KOPT-K1 (cell line): ENCODE measurements at regions not wholly inside any gene's neighbourhood (a gene's known extent, or its start where the extent isn't known, plus 50 kb on each side); places are given as distances from the start of the nearest gene placed in this dataset.
"Not testable (repeated sequence)": the region's sequence is repeated elsewhere in the genome, so short reads cannot be mapped to it uniquely, and the experiment has no call there.

ENCODE experiments used
- H3K27ac ChIP-seq: fragments of 200-600 bp; sonication (generic); 2 replicates; pipeline ENCODE4 v1.5.1; 2016; ENCODE audit warnings: antibody characterized with exemption, mild to moderate bottlenecking, low read depth, low read length; ENCODE audit not compliant: poor library complexity, severe bottlenecking
- H3K36me3 ChIP-seq: fragments of 200-600 bp; sonication (generic); 2 replicates; pipeline ENCODE4 v1.5.1; 2017; ENCODE audit warnings: antibody characterized with exemption, mild to moderate bottlenecking, low read length, moderate library complexity; ENCODE audit not compliant: insufficient read depth
- H3K9me3 ChIP-seq: fragments of 200-600 bp; sonication (generic); 2 replicates; pipeline ENCODE4 v1.5.1; 2017; ENCODE audit warnings: antibody characterized with exemption, low read length, mild to moderate bottlenecking; ENCODE audit not compliant: insufficient read depth, poor library complexity, severe bottlenecking

DNA sequence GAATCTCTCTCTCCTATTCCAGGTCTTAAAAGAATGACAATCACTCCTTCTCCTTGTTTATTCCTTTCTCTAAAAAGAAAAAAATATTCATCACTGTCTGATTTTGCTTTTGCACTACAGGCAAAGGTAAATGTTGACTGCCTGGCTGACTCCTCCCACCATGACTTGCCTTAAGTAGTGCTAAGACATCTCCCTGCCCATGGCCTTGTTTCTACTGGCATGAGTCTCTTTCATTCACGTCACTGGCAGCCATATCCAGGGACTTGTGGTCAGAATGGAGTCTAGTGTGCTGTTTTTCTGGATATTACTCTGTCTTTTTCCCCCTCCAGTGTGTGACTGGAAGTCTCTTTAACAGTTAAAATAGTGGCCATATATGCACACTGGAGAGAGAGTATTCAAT is 522.9 kb upstream of the DAB2 start:
- Histone ChIP-seq H3K27ac (no peak overlapping the region), H3K9me3 (peaks cover 7% of the 10 kb centered on the region), H3K36me3 (no peaks in the 10 kb centered on the region)

DNA sequence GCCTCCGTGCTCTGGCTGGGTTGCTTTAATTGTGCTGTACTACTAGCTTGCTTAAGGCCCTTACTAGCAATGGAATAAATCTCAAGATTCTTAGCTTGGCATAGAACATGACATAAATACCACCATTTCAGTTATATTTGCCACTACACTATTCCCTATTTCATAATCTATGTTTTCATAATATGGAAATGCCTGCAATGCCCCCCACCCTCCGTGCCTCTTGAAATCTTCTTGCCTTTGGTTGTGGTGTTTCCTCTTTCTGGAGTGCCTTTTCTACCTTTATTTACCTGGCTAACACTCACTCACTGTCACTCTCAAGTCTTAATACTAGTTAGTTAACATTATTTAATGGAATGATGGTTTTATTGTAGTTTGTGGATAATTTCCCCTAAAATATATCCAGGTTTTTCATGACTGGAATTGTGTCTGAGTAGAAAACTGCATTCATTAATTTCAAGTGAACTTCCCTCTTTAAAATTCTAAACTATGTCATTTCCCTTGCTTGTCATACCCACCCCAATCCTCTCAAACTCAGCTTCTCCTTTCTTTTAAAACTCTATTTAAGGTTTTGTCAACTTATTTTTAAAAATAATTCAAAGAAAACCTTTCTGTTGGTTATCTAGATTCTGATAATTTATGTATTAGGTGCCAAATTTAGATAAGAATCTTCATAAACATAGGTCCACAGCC is 521.7 kb upstream of the DAB2 start:
- Histone ChIP-seq H3K36me3 (no peaks in the 10 kb centered on the region), H3K9me3 (peaks cover 3% of the 10 kb centered on the region), H3K27ac (no peak overlapping the region)

DNA sequence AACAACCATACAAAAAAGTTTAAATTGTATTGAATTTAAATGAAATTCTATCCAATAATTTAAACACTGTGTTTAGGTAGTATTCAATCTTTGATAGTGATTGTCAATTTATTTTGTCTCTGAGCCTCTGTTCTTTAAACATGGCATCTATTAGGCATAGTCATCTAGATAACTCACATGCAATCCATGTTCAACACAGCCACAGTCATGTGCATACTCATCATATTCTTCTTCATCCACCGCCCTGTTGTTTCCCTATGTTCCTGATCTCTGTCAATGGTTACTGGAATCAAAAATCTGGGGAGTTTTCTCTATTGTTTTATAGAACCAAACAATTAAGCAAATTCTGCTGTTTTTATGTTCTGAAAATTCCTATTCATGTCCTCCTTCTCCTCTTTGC is 521.1 kb upstream of the DAB2 start:
- H3K9me3 ChIP-seq, result no peaks in the 10 kb centered on the region
- H3K36me3 ChIP-seq, result no peaks in the 10 kb centered on the region
- H3K27ac ChIP-seq, result no peak overlapping the region

DNA sequence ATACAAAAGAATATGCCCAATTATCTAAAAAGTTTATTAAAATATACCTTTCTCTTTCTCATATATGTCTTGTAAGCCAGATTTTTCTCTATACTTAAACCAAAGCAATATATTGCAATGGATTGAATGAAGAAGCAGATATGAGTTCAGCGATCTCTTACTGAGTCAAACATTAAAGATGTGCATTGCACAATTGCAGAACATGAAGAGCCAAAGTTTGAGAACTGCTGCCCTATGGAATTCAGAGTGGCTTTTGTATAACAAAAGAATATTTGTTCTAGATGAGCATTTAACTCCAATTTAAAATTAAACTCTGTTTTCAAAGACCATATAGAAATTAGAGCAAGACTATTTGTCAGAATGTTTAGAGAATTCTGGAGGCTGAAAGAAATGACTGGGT is 519.0 kb upstream of the DAB2 start:
- Histone ChIP-seq H3K27ac (no peak overlapping the region), H3K9me3 (no peaks in the 10 kb centered on the region)

DNA sequence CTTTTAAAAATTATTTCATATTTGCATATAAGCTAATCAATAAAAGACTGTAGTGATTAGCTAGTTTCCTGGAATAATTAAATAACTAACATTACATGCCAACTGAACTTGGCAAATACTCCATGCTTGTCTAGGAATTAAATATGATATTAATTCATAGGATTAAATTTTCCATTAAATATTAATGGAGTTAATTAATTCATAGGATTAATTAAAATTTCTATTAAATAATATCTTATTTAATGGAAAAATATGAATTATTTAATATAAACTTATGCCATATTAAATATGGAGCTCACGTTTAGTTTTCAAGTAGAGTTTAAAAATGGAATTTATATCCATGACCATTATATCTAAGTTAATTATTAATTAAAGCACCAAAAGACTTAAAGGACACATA is 517.8 kb upstream of the DAB2 start:
- Histone ChIP-seq H3K9me3 (no peaks in the 10 kb centered on the region), H3K36me3 (no peaks in the 10 kb centered on the region), H3K27ac (no peak overlapping the region)

More for the DNA sequence above, 519.0 kb upstream of the DAB2 start:
- no peaks in the 10 kb centered on the region for H3K36me3 ChIP-seq

DNA sequence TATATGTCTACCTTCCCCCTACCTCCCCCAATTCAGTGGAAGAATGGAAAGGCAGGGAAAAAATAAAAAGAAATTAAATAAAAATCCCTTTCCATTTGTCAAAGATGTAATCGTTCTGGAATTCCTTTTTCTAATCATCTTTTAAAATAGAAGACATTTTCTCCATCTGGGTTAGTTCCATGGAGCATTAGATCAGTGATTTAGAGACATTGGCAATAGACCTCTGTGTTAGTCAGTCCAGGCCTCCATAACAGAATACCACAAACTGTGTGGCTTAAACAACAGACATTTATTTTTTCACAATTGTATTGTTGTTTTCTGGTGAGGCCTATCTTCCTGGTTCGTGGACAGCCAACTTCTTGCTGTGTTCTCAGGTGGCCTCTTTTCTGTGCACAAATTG is 516.6 kb upstream of the DAB2 start:
- no peaks in the 10 kb centered on the region for H3K9me3 ChIP-seq
- H3K36me3 ChIP-seq, result no peaks in the 10 kb centered on the region
- no peak overlapping the region for H3K27ac ChIP-seq

DNA sequence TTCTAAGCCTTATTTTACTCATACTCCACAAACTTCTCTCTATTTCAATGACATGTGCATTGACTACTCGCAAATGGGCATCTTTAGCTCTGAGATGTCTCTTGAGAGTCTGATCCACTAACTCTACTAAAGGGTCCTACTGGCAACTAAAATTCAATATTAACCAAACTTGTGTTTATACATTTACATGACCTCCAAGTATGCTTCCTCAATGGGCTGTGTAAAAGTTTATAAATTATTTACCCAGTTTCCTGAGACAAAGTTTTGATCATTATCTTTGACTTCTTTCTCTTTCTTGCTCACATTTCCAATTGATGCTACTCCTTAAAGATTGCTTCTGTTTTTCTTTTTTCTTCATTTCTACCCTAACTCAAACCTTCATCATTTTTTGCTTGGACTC is 510.1 kb upstream of the DAB2 start:
- H3K27ac ChIP-seq, result no peak overlapping the region
- no peaks in the 10 kb centered on the region for H3K36me3 ChIP-seq

DNA sequence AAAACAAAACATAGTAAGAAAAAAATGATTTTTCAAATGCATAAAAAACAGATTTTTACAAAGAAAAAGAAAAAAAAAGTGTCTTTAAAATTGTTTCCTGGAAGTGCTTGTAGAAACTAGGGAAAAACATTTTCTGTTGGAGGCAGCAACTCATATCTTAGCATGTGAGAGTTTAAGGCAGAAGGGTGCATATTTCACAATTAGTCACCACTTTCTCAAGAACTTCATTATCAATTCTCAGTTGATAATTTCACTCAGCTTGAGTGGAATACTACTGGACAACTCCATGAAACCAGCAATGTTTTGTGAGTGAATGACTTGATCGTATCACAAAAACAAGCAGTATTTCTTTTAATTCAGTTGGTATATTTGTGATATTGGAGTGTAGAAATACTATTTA is 508.3 kb upstream of the DAB2 start:
- no peaks in the 10 kb centered on the region for H3K36me3 ChIP-seq
- no peak overlapping the region for H3K27ac ChIP-seq
- H3K9me3 ChIP-seq, result no peaks in the 10 kb centered on the region

More for the DNA sequence above, 510.1 kb upstream of the DAB2 start:
- H3K9me3 ChIP-seq, result no peaks in the 10 kb centered on the region

DNA sequence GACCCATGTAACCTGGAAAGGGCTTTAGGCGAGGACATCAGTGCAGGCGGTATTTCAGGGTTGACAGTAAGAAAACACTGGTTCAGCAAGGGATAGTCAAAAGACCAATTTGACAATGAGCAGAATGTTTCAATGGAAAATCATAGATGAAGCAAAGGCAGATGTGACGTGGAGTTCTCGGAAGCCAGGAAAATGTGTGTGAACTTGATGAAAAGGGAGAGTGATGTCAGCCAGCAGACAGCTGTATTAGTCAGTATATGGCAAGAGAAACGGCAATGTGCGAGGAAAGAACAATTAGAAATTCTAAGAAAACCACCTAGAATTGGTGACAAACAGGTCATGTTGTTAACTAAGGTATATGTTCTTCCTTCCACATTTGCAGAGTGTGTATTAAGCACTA is 503.9 kb upstream of the DAB2 start:
- no peak overlapping the region for H3K27ac ChIP-seq
- H3K36me3 ChIP-seq, result no peaks in the 10 kb centered on the region
- H3K9me3 ChIP-seq, result no peaks in the 10 kb centered on the region

DNA sequence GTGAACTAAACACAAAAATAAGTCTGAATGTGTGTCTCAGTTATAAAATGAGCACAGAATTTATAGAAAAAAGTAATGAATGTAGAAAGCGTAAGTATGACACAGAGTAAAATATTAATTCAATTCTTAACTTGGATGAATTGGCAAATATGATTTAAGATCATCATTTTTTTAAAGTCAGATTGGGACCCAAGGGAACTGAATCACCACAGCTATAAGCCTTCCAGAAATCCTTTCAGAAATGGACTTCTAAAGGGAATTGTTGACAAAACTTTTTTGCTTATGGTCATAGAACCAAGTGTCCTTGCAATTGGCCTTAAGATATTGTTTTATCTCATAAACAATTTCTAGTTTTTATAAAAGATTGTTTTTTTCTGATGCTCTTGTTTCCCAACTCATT is 495.1 kb upstream of the DAB2 start:
- Histone ChIP-seq H3K36me3 (no peaks in the 10 kb centered on the region), H3K27ac (no peak overlapping the region), H3K9me3 (no peaks in the 10 kb centered on the region)

DNA sequence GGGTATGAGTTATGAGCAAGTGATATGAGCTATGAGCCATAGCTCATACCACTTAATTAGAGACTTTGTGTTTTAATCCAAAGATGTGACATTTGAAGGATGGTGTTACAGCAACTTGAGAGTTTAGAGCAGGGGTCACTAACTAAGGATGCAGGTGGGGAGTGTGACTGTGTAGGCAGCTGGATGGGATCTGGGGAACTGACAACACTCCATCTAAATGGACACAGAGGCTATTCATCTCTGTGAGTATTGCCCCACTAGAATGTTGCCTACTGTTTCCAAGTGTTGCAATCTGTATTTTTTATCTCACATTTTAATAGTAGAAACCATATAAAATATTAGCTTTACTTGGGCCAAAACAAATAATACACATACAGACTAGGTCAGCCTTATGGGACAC is 488.1 kb upstream of the DAB2 start:
- H3K36me3 ChIP-seq, result no peaks in the 10 kb centered on the region
- no peak overlapping the region for H3K27ac ChIP-seq
- no peaks in the 10 kb centered on the region for H3K9me3 ChIP-seq

DNA sequence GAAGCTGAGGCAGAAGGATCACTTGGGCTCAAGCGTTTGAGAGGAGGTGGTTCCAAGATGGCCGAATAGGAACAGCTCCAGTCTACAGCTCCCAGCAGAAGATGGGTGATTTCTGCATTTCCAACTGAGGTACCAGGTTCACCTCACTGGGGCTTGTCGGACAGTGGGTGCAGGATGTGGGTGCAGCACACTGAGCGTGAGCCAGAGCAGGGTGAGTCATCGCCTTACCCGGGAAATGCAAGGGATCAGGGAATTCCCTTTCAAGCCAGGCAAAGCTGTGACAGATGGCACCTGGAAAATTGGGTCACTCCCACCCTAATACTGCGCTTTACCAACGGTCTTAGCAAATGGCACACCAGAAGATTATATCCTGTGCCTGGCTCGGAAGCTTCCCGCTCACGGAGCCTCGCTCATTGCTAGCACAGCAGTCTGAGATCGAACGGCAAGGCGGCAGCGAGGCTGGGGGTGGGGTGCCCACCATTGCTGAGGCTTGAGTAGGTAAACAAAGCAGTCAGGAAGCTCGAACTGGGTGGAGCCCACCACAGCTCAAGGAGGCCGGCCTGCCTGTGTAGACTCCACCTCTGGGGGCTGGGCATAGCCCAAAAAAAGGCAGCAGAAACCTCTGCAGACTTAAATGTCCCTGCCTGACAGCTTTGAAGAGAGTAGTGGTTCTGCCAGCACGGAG is 482.6 kb upstream of the DAB2 start:
- not testable (repeated sequence) for H3K27ac ChIP-seq, H3K9me3 ChIP-seq

DNA sequence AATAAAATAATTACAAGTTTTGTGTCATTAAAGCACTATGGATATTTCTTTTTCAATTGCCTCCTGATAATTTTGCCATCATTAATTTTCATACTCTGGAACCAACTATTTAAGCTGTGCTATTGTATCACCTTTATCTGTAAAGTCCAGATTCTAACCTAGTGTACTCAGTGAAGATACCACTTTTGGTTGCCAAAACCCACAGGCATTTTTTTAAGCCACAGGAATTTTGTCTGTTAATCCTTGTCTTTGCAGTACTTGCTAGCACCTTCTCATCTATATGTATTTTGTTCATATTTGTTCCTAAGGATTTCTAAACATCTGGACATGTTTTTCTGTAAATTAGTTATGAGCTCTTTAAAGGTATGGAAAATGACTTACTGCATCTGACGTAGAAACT is 481.4 kb upstream of the DAB2 start:
- H3K27ac ChIP-seq, result no peak overlapping the region
- H3K36me3 ChIP-seq, result no peaks in the 10 kb centered on the region
- H3K9me3 ChIP-seq, result no peaks in the 10 kb centered on the region

More for the DNA sequence above, 482.6 kb upstream of the DAB2 start:
- H3K36me3 ChIP-seq, result not testable (repeated sequence)

DNA sequence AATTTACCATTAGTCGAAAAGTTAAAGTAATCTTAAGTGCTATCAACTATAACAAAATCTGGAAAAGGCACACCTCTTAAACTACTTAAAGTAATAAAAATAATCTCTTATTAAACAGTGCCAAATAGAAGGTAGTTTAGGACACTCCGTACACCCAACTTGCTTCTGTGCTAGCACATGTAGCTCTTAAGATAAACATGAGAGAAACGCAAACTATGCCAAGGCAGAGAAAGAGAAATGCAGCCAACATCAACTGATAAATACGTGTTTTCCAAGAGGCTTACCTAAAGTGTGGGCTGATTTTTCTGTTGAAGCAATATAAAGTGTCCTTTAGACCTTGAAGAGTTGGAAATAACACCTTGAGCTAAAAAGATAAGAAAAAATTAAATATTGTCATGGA is 480.6 kb upstream of the DAB2 start:
- Histone ChIP-seq H3K27ac (no peak overlapping the region), H3K36me3 (no peaks in the 10 kb centered on the region), H3K9me3 (no peaks in the 10 kb centered on the region)

DNA sequence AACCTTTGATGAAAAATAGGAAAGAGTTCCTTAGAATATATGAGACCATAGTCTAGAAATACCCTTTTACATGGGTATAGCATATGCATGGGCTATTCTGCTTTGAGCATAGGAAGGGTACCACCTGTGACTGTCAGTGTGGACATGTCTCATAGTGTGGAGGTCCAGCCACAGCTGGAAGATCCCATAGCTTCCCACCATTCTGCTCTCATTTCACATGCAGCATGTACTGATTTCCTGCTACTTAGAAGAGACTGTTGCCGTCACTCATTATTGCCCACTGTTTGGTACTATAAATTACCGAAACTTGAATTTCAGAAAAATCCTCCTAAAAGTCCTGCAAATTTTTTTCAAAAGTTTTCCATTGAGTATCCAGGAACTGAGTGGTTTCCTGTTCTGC is 477.8 kb upstream of the DAB2 start:
- no peaks in the 10 kb centered on the region for H3K9me3 ChIP-seq
- no peak overlapping the region for H3K27ac ChIP-seq
- H3K36me3 ChIP-seq, result no peaks in the 10 kb centered on the region

DNA sequence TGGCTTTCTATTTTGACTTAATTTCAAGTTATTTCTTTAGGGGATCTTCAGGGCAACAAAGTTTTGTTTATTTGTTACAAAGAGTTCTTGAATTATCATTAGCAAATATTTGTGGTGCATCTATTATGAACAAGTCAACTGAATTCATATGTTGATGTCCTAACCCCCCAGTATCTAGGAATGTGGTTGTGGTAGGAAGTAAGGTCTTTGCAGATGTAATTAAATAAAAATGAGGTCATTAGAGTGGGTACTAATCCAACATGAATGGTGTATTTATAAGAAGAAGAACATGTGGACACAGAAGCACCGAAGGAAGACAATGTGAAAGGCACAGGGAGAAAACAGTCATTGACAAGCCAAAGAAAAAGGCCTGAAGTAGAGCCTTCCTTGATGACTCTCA is 474.0 kb upstream of the DAB2 start:
- H3K36me3 ChIP-seq, result no peaks in the 10 kb centered on the region
- H3K9me3 ChIP-seq, result no peaks in the 10 kb centered on the region
- H3K27ac ChIP-seq, result no peak overlapping the region
